Sigmoid colon (tissue), 6 donors: ENCODE measurements at regions not wholly inside any gene's neighbourhood (a gene's known extent, or its start where the extent isn't known, plus 50 kb on each side); places are given as distances from the start of the nearest gene placed in this dataset.

ENCODE experiments used
- DNase-seq: peaks from one replicate; pipeline ENCODE4 v3.0.0-alpha.2; 2019
- H3K27ac ChIP-seq, 4 donors: fragments of 200-600 bp; sonication (generic); one replicate each; pipeline ENCODE4 v1.5.1; 2016 to 2019; ENCODE audit warnings: mild to moderate bottlenecking in 1 of 4
- H3K27me3 ChIP-seq, 3 donors: fragments of 200-600 bp; sonication (generic); one replicate each; pipeline ENCODE4 v1.5.1; 2019; ENCODE audit warnings: mild to moderate bottlenecking in 1 of 3
- H3K36me3 ChIP-seq, 4 donors: fragments of 200-600 bp; sonication (generic); one replicate each; pipeline ENCODE4 v1.5.1; 2016 to 2019
- H3K4me1 ChIP-seq, 4 donors: fragments of 200-600 bp; sonication (generic); one replicate each; pipeline ENCODE4 v1.5.1; 2017 to 2019
- H3K4me3 ChIP-seq, 4 donors: fragments of 200-600 bp; sonication (generic); one replicate each; pipeline ENCODE4 v1.5.1; 2017 to 2019; ENCODE audit warnings: mild to moderate bottlenecking in 2 of 4, moderate library complexity in 1 of 4
- H3K9me3 ChIP-seq, 4 donors: fragments of 200-600 bp in 3 of 4; sonication (generic) in 3 of 4; one replicate each; pipeline versions ENCODE4 v1.5.1 to v1.6.1; 2013 to 2019
- CTCF ChIP-seq, 4 experiments: fragments of 450-650 bp in 3 of 4; fragments of 200-600 bp in 1 of 4; IDR thresholded peaks; one replicate each; pipeline ENCODE4 v1.5.1; 2016 to 2019; ENCODE audit warnings: antibody characterized with exemption in 4 of 4, mild to moderate bottlenecking in 3 of 4, moderate library complexity in 2 of 4
- EP300 ChIP-seq, 4 donors: sonication (generic); formaldehyde crosslinking; IDR thresholded peaks; one replicate each; pipeline ENCODE4 v1.6.1; 2017; ENCODE audit warnings: antibody characterized with exemption in 4 of 4
- POLR2A ChIP-seq, 2 donors: fragments of 450-650 bp; IDR thresholded peaks; one replicate each; pipeline ENCODE4 v1.6.1; 2016; ENCODE audit warnings: antibody characterized with exemption in 2 of 2, mild to moderate bottlenecking in 2 of 2, moderate library complexity in 2 of 2
- POLR2AphosphoS5 ChIP-seq, 4 donors: sonication (generic); formaldehyde crosslinking; IDR thresholded peaks; one replicate each; pipeline ENCODE4 v1.6.1; 2017; ENCODE audit warnings: antibody characterized with exemption in 4 of 4
- WGBS, 2 donors: extraction: QIAGEN DNeasy Blood & Tissue Kit; methylation state at CpG; one replicate each; pipeline ENCODE4 v1.1.7; 2013; 5-methylcytosine and 5-hydroxymethylcytosine counted together
- intact Hi-C: fragments of 100-400 bp; cut with DNase I; formaldehyde crosslinking; loops from one replicate; pipeline ENCODE4 v1.15.1; 2023
- donor health status: healthy with polysubstance abuse.
- donor health status: healthy.

GRCh38 chr16:86877108-86877507 is 298.8 kb downstream of the FOXL1 start:
- intact Hi-C loops, result no loop called here
- no peak for DNase-seq
- peaks cover 13 to 78% (median 33%) of the 10 kb centered on the region in 3 donors for H3K27me3 ChIP-seq
- TF ChIP-seq EP300 (IDR thresholded peaks at IDR 0.05) (no peak), CTCF (IDR thresholded peaks at IDR 0.05) (no peak), POLR2A (IDR thresholded peaks at IDR 0.05) (no peak), POLR2AphosphoS5 (IDR thresholded peaks at IDR 0.05) (no peak)
- 72 to 79% methylated on average over 10 of the region's 10 CpGs for WGBS, 2 donors
- no peaks in the 10 kb centered on the region for H3K36me3 ChIP-seq
- H3K4me1 ChIP-seq, result peaks cover 0 to 6% (median 4%) of the 10 kb centered on the region in 4 donors
- no peaks in the 10 kb centered on the region for H3K9me3 ChIP-seq
- H3K27ac ChIP-seq, result no peak overlapping the region
- no peak overlapping the region for H3K4me3 ChIP-seq

GRCh38 chr16:86877835-86878234 is 299.5 kb downstream of the FOXL1 start:
- no peaks in the 10 kb centered on the region for H3K9me3 ChIP-seq
- H3K4me1 ChIP-seq, result peaks cover 0 to 14% (median 11%) of the 10 kb centered on the region in 4 donors
- TF ChIP-seq POLR2A (IDR thresholded peaks at IDR 0.05) (no peak), EP300 (IDR thresholded peaks at IDR 0.05) (no peak), CTCF (IDR thresholded peaks at IDR 0.05) (no peak), POLR2AphosphoS5 (IDR thresholded peaks at IDR 0.05) (no peak)
- no peak overlapping the region for H3K27ac ChIP-seq
- intact Hi-C loops, result no loop called here
- no peak for DNase-seq
- peaks cover 11 to 76% (median 33%) of the 10 kb centered on the region in 3 donors for H3K27me3 ChIP-seq
- no peaks in the 10 kb centered on the region for H3K36me3 ChIP-seq
- H3K4me3 ChIP-seq, result no peak overlapping the region
- 12 to 41% methylated on average over 2 of the region's 2 CpGs for WGBS, 2 donors

- Histone ChIP-seq H3K27ac (no peak overlapping the region), H3K27me3 (peaks cover 10 to 73% (median 33%) of the 10 kb centered on the region in 3 donors), H3K36me3 (no peaks in the 10 kb centered on the region), H3K4me1 (peaks cover 0 to 15% (median 12%) of the 10 kb centered on the region in 4 donors), H3K4me3 (no peak overlapping the region), H3K9me3 (no peaks in the 10 kb centered on the region)
- no peak for DNase-seq
- 32 to 59% methylated on average over 38 of the region's 38 CpGs for WGBS, 2 donors
- intact Hi-C loops, result no loop called here
- TF ChIP-seq CTCF (IDR thresholded peaks at IDR 0.05), result no peak
- TF ChIP-seq POLR2A (IDR thresholded peaks at IDR 0.05), result no peak
- no peak for TF ChIP-seq POLR2AphosphoS5 (IDR thresholded peaks at IDR 0.05)
- TF ChIP-seq EP300 (IDR thresholded peaks at IDR 0.05), result no peak
Observed at GRCh38 chr16:86878236-86879080, 300.1 kb downstream of the FOXL1 start.

GRCh38 chr16:86879268-86879667 is 300.9 kb downstream of the FOXL1 start:
- Histone ChIP-seq H3K27ac (no peak overlapping the region), H3K27me3 (peaks cover 10 to 75% (median 33%) of the 10 kb centered on the region in 3 donors), H3K36me3 (no peaks in the 10 kb centered on the region), H3K4me1 (peaks cover 0 to 15% (median 12%) of the 10 kb centered on the region in 4 donors), H3K4me3 (no peak overlapping the region), H3K9me3 (no peaks in the 10 kb centered on the region)
- no peak for DNase-seq
- intact Hi-C loops, result no loop called here
- no peak for TF ChIP-seq CTCF (IDR thresholded peaks at IDR 0.05)
- TF ChIP-seq EP300 (IDR thresholded peaks at IDR 0.05), result no peak
- no peak for TF ChIP-seq POLR2AphosphoS5 (IDR thresholded peaks at IDR 0.05)
- no peak for TF ChIP-seq POLR2A (IDR thresholded peaks at IDR 0.05)
- WGBS, 2 donors, result 89 to 91% methylated on average over 11 of the region's 11 CpGs
